MM.1S (cell line): ENCODE measurements at regions not wholly inside any gene's neighbourhood (a gene's known extent, or its start where the extent isn't known, plus 50 kb on each side); places are given as distances from the start of the nearest gene placed in this dataset.

Experiments
- DNase-seq: peaks from one replicate; pipeline ENCODE4 v3.0.0-alpha.2; 2015
- H2AFZ ChIP-seq: fragments of 300-600 bp; sonication (generic); 2 replicates; pipeline ENCODE4 v1.6.0; 2016; ENCODE audit warnings: antibody characterized with exemption, low read length
- H3F3A ChIP-seq: fragments of 300-600 bp; sonication (generic); 2 replicates; pipeline ENCODE4 v1.6.1; 2016; ENCODE audit warnings: mild to moderate bottlenecking, antibody characterized with exemption, low read length, moderate library complexity, mixed read lengths; ENCODE audit not compliant: insufficient read depth
- H3K27ac ChIP-seq: fragments of 300-600 bp; sonication (generic); 2 replicates; pipeline ENCODE4 v1.5.1; 2016; ENCODE audit warnings: mild to moderate bottlenecking, low read length
- H3K27me3 ChIP-seq: fragments of 300-600 bp; sonication (generic); replicated peaks from 2 replicates; pipeline ENCODE4 v1.6.0; 2016; ENCODE audit warnings: low read length; ENCODE audit not compliant: insufficient read depth
- H3K36me3 ChIP-seq: fragments of 300-600 bp; sonication (generic); replicated peaks from 2 replicates; pipeline ENCODE4 v1.6.1; 2016; ENCODE audit warnings: mild to moderate bottlenecking, low read length, mixed read lengths; ENCODE audit not compliant: insufficient read depth
- H3K4me1 ChIP-seq: fragments of 300-600 bp; sonication (generic); 2 replicates; pipeline ENCODE4 v1.6.1; 2016; ENCODE audit warnings: low read length, mixed read lengths
- H3K4me2 ChIP-seq: fragments of 300-600 bp; sonication (generic); 2 replicates; pipeline ENCODE4 v1.6.0; 2016; ENCODE audit warnings: low read depth, low read length
- H3K4me3 ChIP-seq: fragments of 300-600 bp; sonication (generic); 2 replicates; pipeline ENCODE4 v1.5.1; 2016; ENCODE audit warnings: low read length, mixed read lengths
- H3K79me2 ChIP-seq: fragments of 300-600 bp; sonication (generic); 2 replicates; pipeline ENCODE4 v1.6.1; 2016; ENCODE audit warnings: mixed run types, low read length, mixed read lengths
- H3K9ac ChIP-seq: fragments of 300-600 bp; sonication (generic); 2 replicates; pipeline ENCODE4 v1.6.1; 2016; ENCODE audit warnings: low read length, mixed read lengths
- H3K9me2 ChIP-seq: fragments of 300-600 bp; sonication (generic); replicated peaks from 2 replicates; pipeline ENCODE4 v1.6.1; 2016; ENCODE audit warnings: mild to moderate bottlenecking, low read length, mixed read lengths; ENCODE audit not compliant: insufficient read depth
- H3K9me3 ChIP-seq: fragments of 300-600 bp; sonication (generic); replicated peaks from 2 replicates; pipeline ENCODE4 v1.6.1; 2016; ENCODE audit warnings: mild to moderate bottlenecking, low read length, mixed read lengths; ENCODE audit not compliant: insufficient read depth
- H4K20me1 ChIP-seq: fragments of 300-600 bp; sonication (generic); 2 replicates; pipeline ENCODE4 v1.6.1; 2016; ENCODE audit warnings: mild to moderate bottlenecking, low read length, moderate library complexity, mixed read lengths; ENCODE audit not compliant: insufficient read depth
- EZH2 ChIP-seq: fragments of 300-600 bp; sonication (generic); optimal IDR thresholded peaks from 2 replicates; pipeline ENCODE3; 2017; ENCODE audit warnings: low read depth, mild to moderate bottlenecking, antibody characterized with exemption, low read length, mixed read lengths
- EZH2phosphoT487 ChIP-seq: fragments of 300-600 bp; sonication (generic); IDR thresholded peaks from 2 replicates; pipeline ENCODE4 v1.6.1; 2018; ENCODE audit warnings: antibody characterized with exemption, low read length
- TF ChIP-seq, protein P1 (sequence below): fragments of 300-600 bp; sonication (generic); IDR thresholded peaks from 2 replicates; pipeline ENCODE4 v1.5.1; 2016; ENCODE audit warnings: antibody characterized with exemption, low read length, mixed read lengths

DNA sequence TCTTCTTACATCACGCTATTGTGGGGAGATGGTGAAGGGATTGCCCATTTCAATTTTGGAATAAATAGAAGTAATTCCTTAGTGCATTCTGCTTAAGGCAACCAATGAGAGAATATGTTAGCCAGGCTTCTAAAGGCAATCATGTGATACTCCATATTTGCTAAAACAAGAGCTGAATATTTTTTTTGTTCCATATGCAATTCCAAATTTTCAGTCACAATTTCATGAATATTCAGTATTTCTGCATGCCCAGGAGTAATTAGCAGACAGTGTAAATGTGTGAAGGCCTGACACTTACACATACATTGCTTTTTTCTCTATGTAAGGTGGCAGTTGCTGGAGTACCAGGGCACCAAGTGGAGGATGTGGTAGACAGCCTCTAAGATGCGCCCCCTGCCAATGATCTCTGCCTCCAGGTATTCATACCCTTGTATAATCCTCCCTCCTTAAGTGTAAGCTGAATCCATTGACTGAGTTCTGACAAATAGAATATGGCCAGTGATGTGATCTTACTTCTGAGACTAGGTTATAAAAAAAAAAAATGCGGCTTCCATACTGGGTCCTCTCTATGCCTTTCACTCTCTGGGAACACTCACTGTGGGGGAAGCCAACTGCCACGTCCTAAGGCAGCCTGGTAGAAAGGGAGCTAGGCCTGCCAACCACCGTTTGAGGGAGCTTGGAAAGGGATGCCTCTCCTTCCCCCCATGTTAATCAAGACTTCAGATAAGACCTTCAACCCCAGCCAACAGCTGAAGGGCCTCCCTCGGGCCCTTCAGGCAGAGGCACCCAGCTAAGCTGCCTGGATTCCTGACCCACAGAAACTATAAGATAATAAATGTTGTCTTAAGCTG lies 62.7 kb upstream of the PTGR2 start:
- no peaks in the 10 kb centered on the region for H3K9me2 ChIP-seq
- H3F3A ChIP-seq, result peaks cover 4% of the 10 kb centered on the region; the same call in 1 of the 2 replicates
- peak overlapping the region; percentile 92; the same call in 1 of the 2 replicates for H3K4me2 ChIP-seq
- H3K4me3 ChIP-seq, result no peak overlapping the region
- H2AFZ ChIP-seq, result no peak overlapping the region
- no peak for DNase-seq
- no peak overlapping the region for H3K27ac ChIP-seq
- H3K9me3 ChIP-seq, result no peaks in the 10 kb centered on the region
- TF ChIP-seq, protein P1, sequence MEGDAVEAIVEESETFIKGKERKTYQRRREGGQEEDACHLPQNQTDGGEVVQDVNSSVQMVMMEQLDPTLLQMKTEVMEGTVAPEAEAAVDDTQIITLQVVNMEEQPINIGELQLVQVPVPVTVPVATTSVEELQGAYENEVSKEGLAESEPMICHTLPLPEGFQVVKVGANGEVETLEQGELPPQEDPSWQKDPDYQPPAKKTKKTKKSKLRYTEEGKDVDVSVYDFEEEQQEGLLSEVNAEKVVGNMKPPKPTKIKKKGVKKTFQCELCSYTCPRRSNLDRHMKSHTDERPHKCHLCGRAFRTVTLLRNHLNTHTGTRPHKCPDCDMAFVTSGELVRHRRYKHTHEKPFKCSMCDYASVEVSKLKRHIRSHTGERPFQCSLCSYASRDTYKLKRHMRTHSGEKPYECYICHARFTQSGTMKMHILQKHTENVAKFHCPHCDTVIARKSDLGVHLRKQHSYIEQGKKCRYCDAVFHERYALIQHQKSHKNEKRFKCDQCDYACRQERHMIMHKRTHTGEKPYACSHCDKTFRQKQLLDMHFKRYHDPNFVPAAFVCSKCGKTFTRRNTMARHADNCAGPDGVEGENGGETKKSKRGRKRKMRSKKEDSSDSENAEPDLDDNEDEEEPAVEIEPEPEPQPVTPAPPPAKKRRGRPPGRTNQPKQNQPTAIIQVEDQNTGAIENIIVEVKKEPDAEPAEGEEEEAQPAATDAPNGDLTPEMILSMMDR, result no peak
- no peak for TF ChIP-seq EZH2
- no peak for TF ChIP-seq EZH2phosphoT487
- no peaks in the 10 kb centered on the region for H4K20me1 ChIP-seq
- H3K9ac ChIP-seq, result no peak overlapping the region
- H3K79me2 ChIP-seq, result peaks cover 24% of the 10 kb centered on the region
- H3K36me3 ChIP-seq, result no peaks in the 10 kb centered on the region
- H3K27me3 ChIP-seq, result no peaks in the 10 kb centered on the region
- H3K4me1 ChIP-seq, result peaks cover 7% of the 10 kb centered on the region; the same call in 1 of the 2 replicates

DNA sequence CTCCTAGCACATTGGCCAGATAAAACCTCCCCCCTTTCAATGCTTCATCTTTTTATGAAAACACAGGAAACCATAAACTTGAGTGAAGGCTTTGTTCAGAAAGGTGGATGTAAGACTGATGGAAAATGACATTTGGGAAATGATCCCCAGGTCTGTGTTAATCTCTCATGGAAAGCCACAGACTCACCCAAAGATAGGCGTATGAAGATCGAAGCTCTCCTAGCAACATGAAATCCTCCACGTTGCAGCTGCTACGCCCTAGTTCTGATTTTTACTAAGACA lies 63.4 kb upstream of the PTGR2 start:
- H3K9me2 ChIP-seq, result no peaks in the 10 kb centered on the region
- H3K9me3 ChIP-seq, result no peaks in the 10 kb centered on the region
- peak overlapping the region; percentile 82; the same call in 1 of the 2 replicates for H3K9ac ChIP-seq
- no peak for DNase-seq
- H3K4me2 ChIP-seq, result peak overlapping the region; percentile 92
- peak overlapping the region; percentile 71; the same call in 1 of the 2 replicates for H3K27ac ChIP-seq
- H3K4me3 ChIP-seq, result peak overlapping the region; percentile 68; the same call in 1 of the 2 replicates
- H3K27me3 ChIP-seq, result no peaks in the 10 kb centered on the region
- H3K36me3 ChIP-seq, result no peaks in the 10 kb centered on the region
- H2AFZ ChIP-seq, result peak overlapping the region; percentile 67; the same call in 1 of the 2 replicates
- H3K4me1 ChIP-seq, result peaks cover 7% of the 10 kb centered on the region; the same call in 1 of the 2 replicates
- TF ChIP-seq, protein P1, result no peak
- TF ChIP-seq EZH2phosphoT487, result no peak
- no peak for TF ChIP-seq EZH2
- no peaks in the 10 kb centered on the region for H4K20me1 ChIP-seq
- peaks cover 30% of the 10 kb centered on the region for H3K79me2 ChIP-seq
- H3F3A ChIP-seq, result peaks cover 4% of the 10 kb centered on the region; the same call in 1 of the 2 replicates

DNA sequence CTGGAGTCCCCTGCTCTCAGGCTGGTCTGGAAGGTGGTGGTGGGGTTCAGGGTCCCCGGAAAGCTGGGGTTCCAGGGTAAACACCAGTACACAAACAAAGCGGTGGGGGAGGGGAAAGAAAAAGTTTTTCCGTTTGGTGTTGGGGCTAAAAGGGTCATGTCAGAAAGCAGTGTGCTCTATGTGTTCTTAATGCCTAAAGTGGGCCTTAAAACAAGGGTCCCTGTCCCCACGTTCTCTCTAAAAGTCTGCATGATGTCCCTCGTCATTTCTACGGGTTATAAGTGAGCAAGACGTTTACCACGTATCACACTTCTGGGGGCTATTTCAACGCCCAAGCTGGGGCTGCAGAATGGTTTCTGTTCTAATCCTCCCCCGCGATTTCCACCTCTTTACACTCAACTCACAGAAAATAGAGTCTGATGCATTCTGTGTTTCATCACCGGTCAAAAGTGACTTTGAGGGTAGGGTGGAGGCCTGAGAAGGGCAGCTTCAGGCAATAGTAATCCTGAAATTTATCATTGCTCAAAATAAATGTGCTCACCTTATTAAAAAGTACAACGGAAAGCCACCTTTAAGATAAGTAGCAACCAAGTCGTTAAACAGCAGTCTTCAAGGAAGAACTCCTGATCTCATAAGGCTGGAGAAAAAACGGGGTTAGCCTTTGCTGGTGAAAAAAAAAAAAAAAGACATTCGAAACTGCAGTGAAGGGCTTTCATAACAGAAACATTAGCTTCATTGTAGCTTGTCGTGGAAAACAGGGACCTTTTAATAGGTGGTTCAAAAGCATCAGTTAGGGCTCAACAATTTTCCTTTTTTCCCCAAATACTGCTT lies 63.9 kb upstream of the PTGR2 start:
- Histone ChIP-seq H3K4me2 (peak overlapping the region; percentile 92), H3K9me2 (no peaks in the 10 kb centered on the region), H3K79me2 (peaks cover 36% of the 10 kb centered on the region), H4K20me1 (no peaks in the 10 kb centered on the region), H2AFZ (peak overlapping the region; percentile 67), H3K9ac (peak overlapping the region; percentile 82), H3F3A (peaks cover 4% of the 10 kb centered on the region; the same call in 1 of the 2 replicates), H3K36me3 (no peaks in the 10 kb centered on the region), H3K9me3 (no peaks in the 10 kb centered on the region), H3K27me3 (no peaks in the 10 kb centered on the region), H3K27ac (peak overlapping the region; percentile 71; the same call in 1 of the 2 replicates), H3K4me1 (peaks cover 7% of the 10 kb centered on the region; the same call in 1 of the 2 replicates), H3K4me3 (peak overlapping the region; percentile 68)
- peak; percentile 27 for DNase-seq
- TF ChIP-seq EZH2, result no peak
- TF ChIP-seq EZH2phosphoT487, result no peak
